ENCODE measurements at regions not wholly inside any gene's neighbourhood (a gene's known extent, or its start where the extent isn't known, plus 50 kb on each side); places are given as distances from the start of the nearest gene placed in this dataset.

GRCh38 chr7:120181499-120181898 lies 91.5 kb upstream of the KCND2 start:
- ChIA-PET CTCF (no interaction called here), SMC1A (ENCODE audit: uncharacterized antibody, unreplicated experiment) (no interaction called here), RAD21 (ENCODE audit: unreplicated experiment) (no interaction called here), POLR2A (no interaction called here)
- Histone ChIP-seq H3K4me3 (no peak overlapping the region), H3K4me1 (ENCODE audit: control insufficient read depth, insufficient read depth, low read length) (no peaks in the 10 kb centered on the region), H2AFZ (ENCODE audit: control insufficient read depth, low read depth, low read length) (no peak overlapping the region), H3K79me2 (ENCODE audit: control insufficient read depth, insufficient read depth, low read length) (no peaks in the 10 kb centered on the region), H3K9me3 (replicated peaks; ENCODE audit: control insufficient read depth, insufficient read depth, low read length) (no peaks in the 10 kb centered on the region), H4K20me1 (ENCODE audit: control insufficient read depth, insufficient read depth) (no peaks in the 10 kb centered on the region), H3K36me3 (ENCODE audit: control insufficient read depth in 2 of 2, insufficient read depth in 2 of 2, low read length in 1 of 2) (no peaks in the 10 kb centered on the region), H3K27me3 (replicated peaks in 1 of 2; ENCODE audit: control insufficient read depth in 2 of 2, insufficient read depth in 2 of 2, low read length in 1 of 2) (no peaks in the 10 kb centered on the region), H3K27ac (ENCODE audit: control insufficient read depth, insufficient read depth) (no peak overlapping the region), H3K4me2 (ENCODE audit: control insufficient read depth, insufficient read depth) (no peak overlapping the region), H3K9ac (ENCODE audit: control insufficient read depth, insufficient read depth, low read length) (no peak overlapping the region)
- no peak for DNase-seq (ENCODE audit: low read depth, low spot score)
- TF ChIP-seq ETV6 (conservative IDR thresholded peaks at IDR 0.05 in 1 of 2, IDR thresholded peaks at IDR 0.05 in 1 of 2; ENCODE audit: borderline replicate concordance in 1 of 2, low read depth in 1 of 2): no peak
- no peak for TF ChIP-seq FOS (IDR thresholded peaks at IDR 0.05; ENCODE audit: borderline replicate concordance, extremely low read depth, insufficient read length)
- TF ChIP-seq GABPA (IDR thresholded peaks at IDR 0.05; ENCODE audit: low read depth): no peak
- no peak for TF ChIP-seq RAD21 (IDR thresholded peaks at IDR 0.05; ENCODE audit: insufficient read depth, low read depth, low read length)
- TF ChIP-seq TARDBP (IDR thresholded peaks at IDR 0.05; ENCODE audit: borderline replicate concordance): no peak
- TF ChIP-seq ZNF207 (IDR thresholded peaks at IDR 0.05; ENCODE audit: borderline replicate concordance): no peak
- TF ChIP-seq JUND (IDR thresholded peaks at IDR 0.05; ENCODE audit: low read depth, low read length): no peak
- no peak for TF ChIP-seq SP1 (IDR thresholded peaks at IDR 0.05; ENCODE audit: low read depth, low read length)
- no peak for TF ChIP-seq NR2F1 (conservative IDR thresholded peaks at IDR 0.05)
- TF ChIP-seq HDAC6 (IDR thresholded peaks at IDR 0.05; ENCODE audit: unreplicated experiment): no peak
- no peak for TF ChIP-seq POLR2A (IDR thresholded peaks at IDR 0.05; ENCODE audit: low read depth, low read length)
- no peak for TF ChIP-seq SIN3A (IDR thresholded peaks at IDR 0.05; ENCODE audit: low read depth, low read length)
- no peak for TF ChIP-seq MYC (IDR thresholded peaks at IDR 0.05; ENCODE audit: insufficient read depth, insufficient read length, insufficient replicate concordance, low read length, severe bottlenecking)
- no peak for TF ChIP-seq HDGF (IDR thresholded peaks at IDR 0.05)
- TF ChIP-seq CEBPB (IDR thresholded peaks at IDR 0.05; ENCODE audit: borderline replicate concordance in 1 of 2, low read depth in 2 of 2, low read length in 2 of 2): no peak
- TF ChIP-seq CBX5 (IDR thresholded peaks at IDR 0.05; ENCODE audit: low read depth): no peak
- no peak for TF ChIP-seq IKZF1 (conservative IDR thresholded peaks at IDR 0.05)
- no TSS peak for BruUV-seq (replicated peaks)
- intact Hi-C loops (cut with micrococcal nuclease; ENCODE audit: unreplicated experiment) (no loop called here), in situ Hi-C loops (cut with MboI) (no loop called here)
- no peak for ATAC-seq
- FAIRE-seq: no peak
